Hematopoietic multipotent progenitor cell treated with erythropoietin and hydrocortisone succinate and interleukin-3 and kit ligand, for 17 days (in vitro differentiated cells): ENCODE measurements at regions not wholly inside any gene's neighbourhood (a gene's known extent, or its start where the extent isn't known, plus 50 kb on each side); places are given as distances from the start of the nearest gene placed in this dataset.
"Not testable (repeated sequence)": the region's sequence is repeated elsewhere in the genome, so short reads cannot be mapped to it uniquely, and the experiment has no call there.

Experiments used
- DNase-seq: peaks from one replicate; pipeline ENCODE4 v3.0.0-alpha.2; 2015; ENCODE audit warnings: low spot score

- DNase-seq: no peak
Observed at GRCh38 chr10:57689596-57690297, 577.9 kb downstream of the IPMK start.

- DNase-seq: no peak
Observed at GRCh38 chr10:57679916-57680315, 587.8 kb downstream of the IPMK start.

- no peak for DNase-seq
Observed at GRCh38 chr10:57675125-57675524, 592.6 kb downstream of the IPMK start.

GRCh38 chr10:57673446-57673960 is 594.2 kb downstream of the IPMK start:
- DNase-seq: no peak

- DNase-seq: no peak
Observed at GRCh38 chr10:57664815-57665214, 602.9 kb downstream of the IPMK start.

GRCh38 chr10:57663401-57663800 is 604.3 kb downstream of the IPMK start:
- no peak for DNase-seq

GRCh38 chr10:57661206-57661605 is 606.5 kb downstream of the IPMK start:
- DNase-seq: no peak

GRCh38 chr10:57657164-57657765 is 610.4 kb downstream of the IPMK start:
- peak; percentile 26 for DNase-seq

GRCh38 chr10:57654856-57655255 is 612.8 kb downstream of the IPMK start:
- DNase-seq: no peak

- not testable (repeated sequence) for DNase-seq
Observed at GRCh38 chr10:57645108-57645507, 622.6 kb downstream of the IPMK start.

- no peak for DNase-seq
Observed at GRCh38 chr10:57638411-57638810, 629.3 kb downstream of the IPMK start.

GRCh38 chr10:57628592-57629284 is 639.0 kb downstream of the IPMK start:
- DNase-seq: no peak

- DNase-seq: no peak
Observed at GRCh38 chr10:57627642-57628178, 640.0 kb downstream of the IPMK start.

- DNase-seq: no peak
Observed at GRCh38 chr10:57624856-57625592, 642.7 kb downstream of the IPMK start.

- no peak for DNase-seq
Observed at GRCh38 chr10:57624066-57624465, 643.6 kb downstream of the IPMK start.

- DNase-seq: no peak
Observed at GRCh38 chr10:57621466-57621865, 646.2 kb downstream of the IPMK start.

GRCh38 chr10:57605948-57606485 is 661.7 kb downstream of the IPMK start:
- DNase-seq: no peak

GRCh38 chr10:57599440-57599839 is 668.3 kb downstream of the IPMK start:
- no peak for DNase-seq

- DNase-seq: no peak
Observed at GRCh38 chr10:57593983-57594573, 673.6 kb downstream of the IPMK start.

- no peak for DNase-seq
Observed at GRCh38 chr10:57579926-57580325, 687.8 kb downstream of the IPMK start.

- DNase-seq: no peak
Observed at GRCh38 chr10:57562211-57562610, 705.5 kb downstream of the IPMK start.
